K562 (cell line): ENCODE measurements at regions not wholly inside any gene's neighbourhood (a gene's known extent, or its start where the extent isn't known, plus 50 kb on each side); places are given as distances from the start of the nearest gene placed in this dataset.

Experiments used
- BMI1 ChIP-seq: fragments of 150-350 bp; IDR thresholded peaks from 2 replicates; pipeline ENCODE4 v1.6.1; 2014; ENCODE audit warnings: low read length
- CEBPG ChIP-seq, 3 experiments: fragments of 200-800 bp in 1 of 3; sonication (Bioruptor generic) in 1 of 3; sonication (generic) in 1 of 3; formaldehyde crosslinking in 1 of 3; IDR thresholded peaks in 2 of 3; conservative IDR thresholded peaks in 1 of 3; 2 replicates each; pipeline versions ENCODE4 v1.6.1 to v1.8.0; 2016 to 2022; ENCODE audit warnings: missing compliant biosample characterization in 2 of 3, missing genetic modification characterization in 2 of 3, mild to moderate bottlenecking in 1 of 3, missing genetic modification reagents in 1 of 3
- CSDE1 ChIP-seq, 2 experiments: fragments of 450-650 bp; IDR thresholded peaks; 2 replicates each; pipeline ENCODE4 v1.6.1; 2016; ENCODE audit warnings: mild to moderate bottlenecking in 1 of 2
- FOXJ2 ChIP-seq: fragments of 200-800 bp; sonication (Bioruptor generic); IDR thresholded peaks from 2 replicates; pipeline ENCODE4 v1.6.1; 2016; ENCODE audit warnings: missing genetic modification characterization, missing compliant biosample characterization
- GTF2F1 ChIP-seq: IDR thresholded peaks from 2 replicates; pipeline ENCODE4 v1.6.1; 2011; ENCODE audit warnings: low read depth, low read length, improper control_type of control experiment
- HMGXB4 ChIP-seq: sonication (generic); formaldehyde crosslinking; IDR thresholded peaks from 2 replicates; pipeline ENCODE4 v1.8.1; 2023; ENCODE audit warnings: mild to moderate bottlenecking, missing genetic modification reagents
- HOXB6 ChIP-seq: fragments of 250-450 bp; sonication (Bioruptor Pico); IDR thresholded peaks from 2 replicates; pipeline ENCODE4 v1.5.1; 2022; ENCODE audit warnings: mild to moderate bottlenecking, borderline replicate concordance
- NFIX ChIP-seq: fragments of 250-450 bp; sonication (Bioruptor Pico); IDR thresholded peaks from 2 replicates; pipeline ENCODE4 v1.4.0; 2020; ENCODE audit warnings: low read depth, mild to moderate bottlenecking, moderate library complexity
- NFXL1 ChIP-seq: fragments of 450-650 bp; formaldehyde crosslinking; IDR thresholded peaks from 2 replicates; pipeline ENCODE4 v1.4.0; 2021; ENCODE audit warnings: mild to moderate bottlenecking
- RBM22 ChIP-seq: fragments of 200-400 bp; formaldehyde crosslinking; IDR thresholded peaks from 2 replicates; pipeline ENCODE4 v1.6.1; 2018; ENCODE audit warnings: low read length, low read depth; ENCODE audit not compliant: poor library complexity, severe bottlenecking
- SMAD1 ChIP-seq: fragments of 150-350 bp; IDR thresholded peaks from 2 replicates; pipeline ENCODE4 v1.6.1; 2014; ENCODE audit warnings: low read length, low read depth; ENCODE audit not compliant: partially characterized antibody
- SMARCB1 ChIP-seq: IDR thresholded peaks from 2 replicates; pipeline ENCODE4 v1.6.1; 2011; ENCODE audit warnings: improper control_type of control experiment, low read depth; ENCODE audit not compliant: insufficient read length
- SP1 ChIP-seq: sonication (generic); formaldehyde crosslinking; IDR thresholded peaks from 2 replicates; pipeline ENCODE4 v1.8.1; 2022; ENCODE audit warnings: mild to moderate bottlenecking, missing genetic modification reagents
- TRIM28 ChIP-seq: fragments of 450-650 bp; IDR thresholded peaks from 2 replicates; pipeline ENCODE4 v1.6.1; 2017
- XRCC5 ChIP-seq: fragments of 200-400 bp; formaldehyde crosslinking; IDR thresholded peaks from 2 replicates; pipeline ENCODE4 v1.6.1; 2017; ENCODE audit warnings: low read depth, mild to moderate bottlenecking, low read length
- ZFX ChIP-seq: sonication (generic); formaldehyde crosslinking; IDR thresholded peaks from 2 replicates; pipeline ENCODE4 v1.8.0; 2022; ENCODE audit warnings: mild to moderate bottlenecking, missing genetic modification reagents, moderate library complexity
- ZNF165 ChIP-seq: fragments of 250-450 bp; sonication (Bioruptor Pico); IDR thresholded peaks from 2 replicates; pipeline ENCODE4 v1.4.0; 2020; ENCODE audit warnings: borderline replicate concordance
- ZNF445 ChIP-seq: fragments of 250-450 bp; sonication (Bioruptor Pico); IDR thresholded peaks from 2 replicates; pipeline ENCODE4 v1.4.0; 2020; ENCODE audit warnings: low read depth, mild to moderate bottlenecking, moderate library complexity

GRCh38 chr7:131149429-131149773 is 178.3 kb upstream of the MKLN1 start (continued):
- TF ChIP-seq ZNF445 (no peak), CSDE1 (IDR thresholded peaks at IDR 0.05) (no peak), HMGXB4 (CRISPR knock-in tag) (no peak), CEBPG (CRISPR knock-in tag; IDR thresholded peaks at IDR 0.05) (no peak), CEBPG (tag; conservative IDR thresholded peaks at IDR 0.05 in 1 of 2, IDR thresholded peaks at IDR 0.05 in 1 of 2) (no peak), SMAD1 (no peak), GTF2F1 (no peak), ZFX (no peak), XRCC5 (no peak), FOXJ2 (tag) (no peak), NFIX (no peak), SP1 (CRISPR knock-in tag) (no peak), NFXL1 (CRISPR knock-in tag) (no peak), BMI1 (peak; percentile 57), HOXB6 (CRISPR knock-in tag) (no peak), TRIM28 (no peak), RBM22 (no peak), SMARCB1 (no peak), ZNF165 (CRISPR knock-in tag) (no peak)
